Ovary (tissue), 7 donors: ENCODE measurements at regions not wholly inside any gene's neighbourhood (a gene's known extent, or its start where the extent isn't known, plus 50 kb on each side); places are given as distances from the start of the nearest gene placed in this dataset.

Source experiments
- DNase-seq, 5 donors: peaks; one replicate each; pipeline ENCODE4 v3.0.0-alpha.2; 2019 to 2020
- H3K27ac ChIP-seq, 2 donors: fragments of 200-600 bp; one replicate each; pipeline versions ENCODE4 v1.5.1 to v1.8.0; 2019 to 2022
- H3K27me3 ChIP-seq: fragments of 200-600 bp; one replicate; pipeline ENCODE4 v1.8.0; 2022
- H3K36me3 ChIP-seq: fragments of 200-600 bp; sonication (generic); one replicate; pipeline ENCODE4 v1.5.1; 2019
- H3K4me1 ChIP-seq: one replicate; pipeline ENCODE4 v1.8.1; 2013; ENCODE audit warnings: mild to moderate bottlenecking, moderate library complexity; ENCODE audit not compliant: insufficient read depth
- H3K4me3 ChIP-seq: fragments of 200-600 bp; sonication (generic); one replicate; pipeline ENCODE4 v1.5.1; 2017
- H3K9me3 ChIP-seq, 2 donors: fragments of 200-600 bp in 1 of 2; sonication (generic) in 1 of 2; one replicate each; pipeline versions ENCODE4 v1.5.1 to v1.8.1; 2013 to 2019; ENCODE audit warnings: mild to moderate bottlenecking in 1 of 2, moderate library complexity in 1 of 2
- CTCF ChIP-seq, 3 donors: fragments of 450-650 bp in 2 of 3; fragments of 200-600 bp in 1 of 3; IDR thresholded peaks; one replicate each; pipeline versions ENCODE4 v1.5.1 to v1.8.0; 2016 to 2022; ENCODE audit warnings: antibody characterized with exemption in 3 of 3, mild to moderate bottlenecking in 1 of 3
- EP300 ChIP-seq: sonication (generic); formaldehyde crosslinking; IDR thresholded peaks from one replicate; pipeline ENCODE4 v1.6.1; 2017; ENCODE audit warnings: antibody characterized with exemption
- POLR2A ChIP-seq: fragments of 450-650 bp; IDR thresholded peaks from one replicate; pipeline ENCODE4 v1.6.1; 2017; ENCODE audit warnings: antibody characterized with exemption, mild to moderate bottlenecking, moderate library complexity
- WGBS, 3 donors: extraction: QIAGEN DNeasy Blood & Tissue Kit in 1 of 3; methylation state at CpG; one replicate each; pipeline versions ENCODE4 v1.1.5 to v1.1.7; 2013 to 2017; 5-methylcytosine and 5-hydroxymethylcytosine counted together
- intact Hi-C, 4 donors: fragments of 100-400 bp; cut with DNase I; formaldehyde crosslinking; loops; one replicate each; pipeline versions ENCODE4 v1.11.0 to v1.15.1; 2022 to 2023
- donor health status: DM: no; HTN: no; CAD: no; lungs with moderate emphysema.
- donor health status: DM: no; HTN: no; CAD: no.
- donor health status: Bipolar disorder and iron deficiency.
- donor health status: DM: no; HTN: no; CAD: no.
- donor health status: DM: yes; HTN: yes; CAD: no.

- Histone ChIP-seq H3K27ac (no peak overlapping the region), H3K4me3 (no peak overlapping the region), H3K27me3 (no peaks in the 10 kb centered on the region), H3K36me3 (no peaks in the 10 kb centered on the region), H3K9me3 (no peaks in the 10 kb centered on the region), H3K4me1 (no peaks in the 10 kb centered on the region)
- TF ChIP-seq CTCF (IDR thresholded peaks at IDR 0.05) (no peak), EP300 (no peak), POLR2A (no peak)
- intact Hi-C loops, result no loop called here
- 30 to 58% (median 35%) methylated on average over 4 of the region's 4 CpGs for WGBS, 3 donors
- no peak for DNase-seq
Observed at GRCh38 chr14:94876306-94876705, 106.4 kb upstream of the GSC start.

GRCh38 chr14:94875256-94875655 is 105.3 kb upstream of the GSC start:
- Histone ChIP-seq H3K4me1 (no peaks in the 10 kb centered on the region), H3K27me3 (no peaks in the 10 kb centered on the region), H3K9me3 (no peaks in the 10 kb centered on the region), H3K4me3 (no peak overlapping the region), H3K36me3 (no peaks in the 10 kb centered on the region), H3K27ac (no peak overlapping the region)
- intact Hi-C loops, result no loop called here
- DNase-seq, result no peak
- no peak for TF ChIP-seq EP300
- WGBS, 3 donors, result 24 to 48% (median 37%) methylated on average over 6 of the region's 6 CpGs

- Histone ChIP-seq H3K9me3 (no peaks in the 10 kb centered on the region), H3K27me3 (no peaks in the 10 kb centered on the region), H3K4me1 (no peaks in the 10 kb centered on the region), H3K36me3 (no peaks in the 10 kb centered on the region), H3K4me3 (no peak overlapping the region), H3K27ac (no peak overlapping the region)
- WGBS, 3 donors, result 89 to 93% (median 93%) methylated on average over 3 of the region's 3 CpGs
- no peak for DNase-seq
- no peak for TF ChIP-seq EP300
- TF ChIP-seq POLR2A, result no peak
- TF ChIP-seq CTCF (IDR thresholded peaks at IDR 0.05), result no peak
- intact Hi-C loops, result no loop called here
Observed at GRCh38 chr14:94868772-94869072, 98.8 kb upstream of the GSC start.

- 59 to 67% (median 62%) methylated on average over 20 of the region's 20 CpGs for WGBS, 3 donors
- no peak for TF ChIP-seq POLR2A
- no peak for TF ChIP-seq EP300
- no peak for TF ChIP-seq CTCF (IDR thresholded peaks at IDR 0.05)
- H3K4me1 ChIP-seq, result no peaks in the 10 kb centered on the region
- no peak for DNase-seq
- no peak overlapping the region for H3K27ac ChIP-seq
- no peaks in the 10 kb centered on the region for H3K27me3 ChIP-seq
- H3K9me3 ChIP-seq, result no peaks in the 10 kb centered on the region
- no peaks in the 10 kb centered on the region for H3K36me3 ChIP-seq
- H3K4me3 ChIP-seq, result no peak overlapping the region
- intact Hi-C loops, result no loop called here
Observed at GRCh38 chr14:94867946-94868771, 98.2 kb upstream of the GSC start.

- no peak overlapping the region for H3K4me3 ChIP-seq
- TF ChIP-seq EP300 (no peak), POLR2A (no peak), CTCF (IDR thresholded peaks at IDR 0.05) (no peak)
- H3K36me3 ChIP-seq, result no peaks in the 10 kb centered on the region
- no peak for DNase-seq
- no peaks in the 10 kb centered on the region for H3K4me1 ChIP-seq
- no peaks in the 10 kb centered on the region for H3K9me3 ChIP-seq
- WGBS, 3 donors, result 86 to 93% (median 91%) methylated on average over 6 of the region's 6 CpGs
- intact Hi-C loops, result no loop called here
- no peak overlapping the region for H3K27ac ChIP-seq
- H3K27me3 ChIP-seq, result no peaks in the 10 kb centered on the region
Observed at GRCh38 chr14:94867209-94867608, 97.3 kb upstream of the GSC start.
